Renal cortex interstitium (tissue), 11 donors: ENCODE measurements at regions not wholly inside any gene's neighbourhood (a gene's known extent, or its start where the extent isn't known, plus 50 kb on each side); places are given as distances from the start of the nearest gene placed in this dataset.
"Not testable (repeated sequence)": the region's sequence is repeated elsewhere in the genome, so short reads cannot be mapped to it uniquely, and the experiment has no call there.

Experiments
- DNase-seq, 11 donors: peaks; one replicate each; pipeline ENCODE4 v3.0.0-alpha.2; 2013; ENCODE audit warnings: low read depth in 9 of 11, low spot score in 4 of 11; ENCODE audit errors: extremely low read depth in 1 of 11

DNA sequence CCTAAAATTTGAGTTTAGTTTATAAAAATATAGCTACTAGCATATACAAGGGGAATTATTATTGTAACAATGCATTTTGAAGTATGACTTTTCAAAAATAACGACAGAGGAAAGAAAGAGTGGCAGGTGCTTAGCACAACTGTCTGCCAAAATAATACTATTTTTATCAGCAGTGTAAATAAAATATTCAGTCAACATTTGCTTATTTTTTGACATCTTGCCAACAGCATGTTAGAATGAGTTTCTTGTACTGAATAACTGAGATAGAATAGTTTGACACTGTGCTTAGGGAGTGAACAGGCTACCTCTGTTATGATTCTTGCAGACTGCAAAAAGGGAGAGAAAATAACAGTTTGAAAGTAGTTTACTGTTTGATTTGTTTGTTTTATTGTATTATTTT is 909.8 kb downstream of the BRINP3 start:
- no peak for DNase-seq

DNA sequence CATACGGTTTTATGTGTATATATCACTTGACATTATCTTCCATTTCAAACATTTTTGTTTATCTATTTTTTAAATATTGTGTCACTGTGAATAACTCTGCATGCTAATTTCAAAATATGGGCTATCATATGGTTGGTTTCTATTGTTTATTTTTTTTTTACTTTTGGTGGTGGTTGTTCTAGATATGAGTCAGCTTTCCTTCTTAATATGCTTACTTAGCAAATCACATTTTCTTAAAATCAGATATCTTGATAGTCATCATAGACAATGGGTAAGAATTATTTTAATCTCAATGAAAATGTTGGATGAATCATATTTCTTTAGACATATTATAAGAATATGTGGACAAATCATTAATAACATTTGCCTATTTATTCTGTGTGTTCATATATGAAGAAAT is 881.5 kb downstream of the BRINP3 start:
- no peak for DNase-seq

DNA sequence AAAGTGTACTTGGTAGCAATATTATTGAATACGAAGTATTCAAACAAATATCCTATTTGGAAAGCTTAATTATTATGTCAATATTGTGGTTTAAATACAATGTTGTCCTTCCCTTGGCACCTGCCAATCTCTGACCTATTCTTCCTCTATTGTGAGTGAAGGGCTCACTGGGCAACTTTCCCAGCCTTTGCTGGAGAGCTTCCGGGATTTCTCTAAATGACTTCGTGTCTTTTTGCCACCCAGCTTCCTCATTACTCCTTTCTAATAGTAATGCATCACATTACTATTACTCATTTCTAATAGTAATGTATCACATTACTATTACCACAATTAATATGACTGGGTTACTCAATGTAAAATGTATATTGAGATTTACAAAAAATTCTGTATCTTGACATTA is 880.6 kb downstream of the BRINP3 start:
- no peak for DNase-seq

DNA sequence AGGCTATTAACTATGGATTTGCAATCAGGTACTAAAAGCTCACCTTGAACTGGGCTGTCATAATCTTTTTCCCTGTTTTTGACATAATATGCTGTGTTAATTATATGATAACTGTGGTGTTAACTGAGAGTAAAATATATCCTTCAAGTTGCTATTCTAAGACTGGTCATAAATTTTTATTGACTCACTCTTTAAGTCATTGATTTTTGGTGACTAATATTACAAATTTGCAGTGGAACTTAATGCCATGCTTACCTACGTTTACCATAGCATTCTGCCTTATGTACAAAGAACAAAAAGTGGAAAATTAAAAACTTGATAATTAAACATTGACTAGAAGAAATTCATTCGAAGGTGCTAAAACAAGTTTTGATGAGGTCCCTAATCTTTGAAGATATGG is 872.4 kb downstream of the BRINP3 start:
- DNase-seq, result no peak

DNA sequence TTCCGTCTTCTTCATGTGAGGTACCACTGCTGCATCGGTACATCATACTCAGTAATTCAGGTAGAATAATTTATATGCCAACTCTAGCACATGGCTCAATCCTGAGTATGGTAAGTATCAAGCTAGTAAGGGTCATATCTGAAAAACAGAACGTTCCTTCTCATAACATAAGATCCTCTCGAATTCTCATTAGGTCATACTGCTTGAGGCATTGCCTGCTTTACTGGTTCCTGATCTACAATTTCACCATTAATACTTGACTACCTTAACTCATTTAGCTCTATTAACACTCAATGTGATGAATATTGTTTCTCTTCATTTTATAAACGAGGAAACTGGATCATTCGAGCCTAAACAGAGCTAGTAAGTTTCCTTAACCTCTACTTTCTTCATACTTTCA is 871.6 kb downstream of the BRINP3 start:
- no peak for DNase-seq

DNA sequence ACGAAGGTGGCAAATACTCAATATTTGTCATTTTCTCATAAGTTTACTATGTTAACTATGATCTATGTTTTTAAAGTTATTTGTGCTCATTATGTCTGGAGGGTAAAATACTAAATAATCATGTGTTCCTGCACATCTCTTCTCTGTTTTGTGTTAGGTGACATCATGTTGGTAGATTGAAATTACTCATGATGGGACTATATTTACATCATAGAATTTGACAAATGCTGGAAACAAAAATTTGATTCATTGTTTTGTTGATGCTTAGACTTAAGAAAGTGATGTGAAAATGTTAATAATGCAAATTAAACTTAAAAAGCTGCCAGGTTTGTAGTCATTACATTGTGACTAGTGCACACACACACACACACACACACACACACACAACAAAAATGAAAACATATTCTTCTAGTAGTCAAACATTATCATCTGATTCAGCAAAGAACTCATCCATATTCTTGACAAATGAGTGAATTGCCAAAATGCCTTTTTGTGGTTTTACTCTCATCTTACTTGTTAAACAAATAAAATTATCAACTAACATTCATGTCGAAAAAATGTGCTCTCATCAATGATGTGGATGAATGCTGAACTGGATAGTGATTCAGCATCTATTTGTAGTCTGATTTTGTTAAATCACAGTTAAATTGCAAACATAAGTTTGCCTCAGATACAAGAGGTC is 870.7 kb downstream of the BRINP3 start:
- no peak for DNase-seq

DNA sequence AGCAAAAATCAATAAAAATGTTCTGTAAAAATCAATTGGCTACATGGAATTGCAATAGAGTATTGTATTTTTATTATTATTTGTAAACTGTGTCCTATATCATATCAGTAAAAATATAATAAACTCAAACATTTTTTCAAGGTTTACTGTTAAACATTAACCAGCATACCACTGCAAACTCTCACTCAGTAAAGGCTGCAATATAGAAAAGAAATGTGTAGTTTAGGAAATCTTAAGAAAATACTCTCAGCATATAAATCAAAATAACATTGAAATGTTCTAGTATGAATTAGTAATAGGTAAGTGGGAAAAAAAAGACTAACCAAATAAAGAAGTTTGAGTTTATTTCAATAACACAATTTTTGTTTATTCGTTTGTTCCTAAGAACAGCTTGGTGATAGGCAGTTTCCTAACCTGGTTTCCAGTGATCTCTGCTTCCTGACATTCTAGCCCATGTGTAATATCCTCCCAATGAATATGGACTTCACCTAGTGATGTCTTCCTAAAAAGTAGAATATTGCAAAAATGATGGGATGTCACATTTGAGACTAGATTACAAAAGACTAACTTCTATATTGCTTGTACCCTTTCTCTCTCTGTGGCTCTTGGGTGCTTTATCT is 870.1 kb downstream of the BRINP3 start:
- no peak for DNase-seq

DNA sequence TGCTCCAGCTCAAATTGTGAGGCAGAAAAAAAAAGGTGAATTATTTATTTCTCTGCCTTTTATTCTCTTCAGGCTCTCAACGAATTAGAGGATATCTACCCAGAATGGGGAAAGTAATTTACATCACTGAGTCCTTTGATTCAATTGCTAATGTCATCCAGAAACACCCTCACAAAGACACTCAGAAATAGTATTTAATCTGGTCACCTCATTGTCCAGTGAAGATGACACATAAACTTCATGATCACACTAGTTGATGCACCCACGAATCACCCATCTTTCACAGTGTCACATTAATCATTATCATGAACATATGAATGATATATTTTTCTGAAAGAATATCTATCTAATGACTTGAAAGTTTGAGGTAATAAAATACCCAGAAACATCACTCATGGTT is 868.5 kb downstream of the BRINP3 start:
- no peak for DNase-seq

DNA sequence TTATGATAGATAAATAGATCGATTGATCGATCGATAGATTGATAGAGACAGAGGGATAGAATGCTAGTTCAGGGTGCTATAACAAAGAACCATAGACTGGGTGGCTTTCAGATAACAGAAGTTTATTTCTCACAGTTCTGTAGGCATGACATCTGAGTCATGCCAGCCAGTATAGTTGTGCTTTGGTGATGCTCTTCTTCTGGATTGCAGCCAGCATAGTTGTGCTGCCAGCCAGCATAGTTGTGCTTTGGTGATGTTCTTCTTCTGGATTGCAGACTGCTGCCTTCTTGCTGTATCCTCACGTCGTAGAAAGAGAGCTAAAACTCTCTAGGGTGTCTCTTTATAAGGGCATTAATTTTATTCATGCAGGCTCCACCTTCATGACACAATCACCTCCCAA is 860.8 kb downstream of the BRINP3 start:
- DNase-seq, result no peak

DNA sequence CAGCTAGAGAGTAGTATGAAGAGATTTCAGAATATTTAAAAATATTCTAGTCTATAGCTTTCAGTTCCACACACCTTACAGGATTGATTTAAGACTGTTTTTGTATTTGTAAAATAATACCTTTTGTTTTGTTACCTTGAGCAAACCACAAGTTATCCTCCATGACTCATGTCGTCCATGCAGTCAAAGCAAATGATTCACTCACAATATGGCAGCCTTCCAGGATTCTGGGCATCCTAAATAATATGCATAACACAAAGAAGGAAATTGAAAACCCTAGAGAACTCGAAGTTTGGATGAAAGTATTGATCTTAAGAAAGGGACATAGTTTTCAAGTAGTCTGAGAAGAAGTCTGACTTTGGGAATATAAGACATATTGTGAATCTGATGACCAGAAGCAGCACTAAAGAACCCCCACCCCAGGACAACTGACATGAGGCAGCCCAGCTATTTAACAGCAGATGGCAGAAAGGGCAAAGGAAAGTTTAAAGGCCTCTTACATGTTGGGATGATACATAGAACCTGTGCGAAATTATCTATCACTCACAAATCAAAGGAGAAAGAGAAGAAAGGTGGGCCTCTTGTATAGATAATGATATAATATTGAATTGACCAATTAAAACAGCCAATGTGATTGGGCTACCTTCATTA is 857.9 kb downstream of the BRINP3 start:
- no peak for DNase-seq

DNA sequence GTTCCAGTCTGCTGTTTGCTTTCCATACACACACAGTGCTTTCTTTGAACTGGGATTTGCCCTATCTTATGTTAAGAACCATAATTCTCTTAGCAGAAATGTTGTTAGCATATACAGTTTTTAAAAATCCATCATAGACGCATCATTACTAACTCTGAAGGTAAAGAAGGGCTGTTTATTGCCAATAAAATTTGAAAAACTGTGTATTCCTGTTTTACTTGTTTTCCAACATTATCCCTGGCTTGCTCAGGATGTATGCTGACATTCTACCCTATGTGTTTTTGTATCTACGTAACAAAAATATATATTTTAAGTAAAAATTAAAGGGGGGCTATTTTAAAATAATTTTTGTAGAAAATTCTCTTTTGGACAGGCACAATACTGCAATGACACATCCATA is 857.2 kb downstream of the BRINP3 start:
- DNase-seq, result no peak

DNA sequence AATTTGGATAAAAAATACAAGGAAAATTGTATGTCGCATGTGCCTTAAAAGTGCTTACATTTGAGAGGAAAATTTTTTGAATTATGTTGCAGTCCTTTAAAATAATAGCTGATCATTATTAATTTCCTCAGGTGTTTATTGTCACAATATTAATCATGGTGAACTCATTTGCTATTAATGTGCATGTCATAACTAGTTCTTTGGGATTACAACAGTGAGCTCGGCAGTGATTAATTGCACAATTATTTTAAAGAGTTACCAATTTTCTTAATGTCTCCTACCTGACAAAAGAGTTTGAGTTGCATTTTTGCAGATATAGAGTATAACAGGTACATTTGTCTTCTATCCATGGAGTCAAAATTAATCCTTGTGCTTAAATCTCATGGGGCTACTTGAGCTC is 854.3 kb downstream of the BRINP3 start:
- DNase-seq, result no peak

DNA sequence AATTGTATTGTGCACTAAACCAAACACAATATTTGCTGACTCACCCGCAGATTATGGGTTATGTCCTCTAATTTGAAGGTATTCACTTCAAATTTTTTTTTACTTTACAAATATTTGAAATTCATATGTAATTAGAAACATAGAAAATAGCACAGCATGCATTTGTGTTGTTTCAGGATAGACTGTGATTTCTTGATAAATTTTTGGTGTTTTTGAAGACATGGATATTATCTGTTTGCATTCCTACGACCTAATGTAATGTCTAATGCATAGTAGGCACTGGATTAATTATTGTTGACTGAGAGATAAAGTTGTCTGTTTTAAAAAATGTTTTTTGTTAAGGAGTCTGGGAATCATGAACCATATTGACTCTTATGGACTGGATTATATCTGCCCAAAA is 850.2 kb downstream of the BRINP3 start:
- no peak for DNase-seq

DNA sequence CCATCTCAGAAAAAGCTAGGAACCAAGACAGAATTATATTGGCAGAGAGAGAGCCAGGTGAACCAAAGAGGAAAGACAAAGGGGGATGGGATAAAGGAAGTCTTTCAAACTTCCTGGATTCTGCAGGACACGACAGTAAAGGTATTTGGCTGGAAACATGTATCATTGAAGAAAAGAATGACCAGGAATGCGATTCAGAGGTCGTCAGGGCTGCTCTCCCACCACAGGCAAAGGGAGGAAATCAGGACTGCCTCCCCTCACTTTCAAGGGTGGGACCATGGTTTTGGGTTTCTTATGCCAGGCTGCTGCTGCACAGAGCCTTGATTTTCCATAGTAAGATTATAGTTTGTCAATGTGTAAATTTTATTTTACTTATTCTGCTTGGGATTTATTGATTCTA is 848.8 kb downstream of the BRINP3 start:
- DNase-seq, result no peak

DNA sequence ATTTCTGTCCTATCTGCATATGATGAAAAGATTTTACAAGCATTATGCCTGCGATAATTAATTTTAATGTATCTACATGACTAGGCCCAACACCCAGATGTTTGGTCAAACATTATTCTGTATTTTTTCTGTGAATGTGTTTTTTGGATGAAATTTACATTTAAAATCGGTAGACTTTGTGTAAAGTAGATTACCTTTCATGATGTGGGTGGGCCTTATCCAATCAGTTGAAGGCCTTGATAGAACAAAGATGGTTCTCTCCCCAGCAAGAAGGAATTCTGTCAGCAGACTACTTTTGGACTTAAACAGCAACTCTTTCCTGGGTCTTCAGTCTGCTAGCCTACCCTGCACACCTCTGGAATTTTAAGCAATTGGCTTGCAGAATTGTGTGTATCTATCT is 844.0 kb downstream of the BRINP3 start:
- DNase-seq, result no peak

DNA sequence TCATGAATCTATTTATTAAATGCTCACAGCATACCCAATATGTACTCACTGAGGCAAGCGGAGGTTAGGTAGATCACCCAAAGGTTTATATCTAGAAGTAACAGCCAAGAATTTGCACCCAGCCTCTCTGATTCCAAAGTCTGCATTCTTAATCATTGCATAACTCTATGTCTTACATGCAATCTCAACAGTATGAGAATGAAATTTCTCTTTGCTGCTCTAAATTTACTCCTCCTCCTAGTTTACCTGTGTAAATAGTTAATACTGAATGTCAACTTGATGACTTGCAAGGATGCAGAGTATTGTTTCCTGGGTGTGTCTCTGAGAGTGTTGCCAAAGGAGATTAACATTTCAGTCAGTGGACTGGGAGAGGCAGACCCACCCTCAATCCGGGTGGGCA is 840.6 kb downstream of the BRINP3 start:
- no peak for DNase-seq

DNA sequence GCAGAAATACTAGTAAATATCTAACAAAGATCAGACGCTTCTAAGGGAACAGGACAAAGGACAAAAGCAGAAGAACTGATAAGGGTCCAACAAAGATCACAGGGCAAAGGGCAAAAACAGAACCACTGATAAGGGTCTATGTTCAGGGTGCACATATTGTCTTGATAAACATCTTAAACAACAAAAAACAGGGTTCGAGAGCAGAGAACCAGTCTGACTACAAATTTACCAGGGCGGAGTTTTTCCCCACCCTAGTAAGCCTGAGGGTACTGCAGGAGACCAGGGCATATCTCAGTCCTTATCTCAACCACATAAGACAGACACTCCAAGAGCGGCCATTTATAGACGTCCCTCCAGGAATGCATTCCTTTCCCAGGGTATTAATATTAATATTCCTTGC is 833.5 kb downstream of the BRINP3 start:
- not testable (repeated sequence) for DNase-seq

DNA sequence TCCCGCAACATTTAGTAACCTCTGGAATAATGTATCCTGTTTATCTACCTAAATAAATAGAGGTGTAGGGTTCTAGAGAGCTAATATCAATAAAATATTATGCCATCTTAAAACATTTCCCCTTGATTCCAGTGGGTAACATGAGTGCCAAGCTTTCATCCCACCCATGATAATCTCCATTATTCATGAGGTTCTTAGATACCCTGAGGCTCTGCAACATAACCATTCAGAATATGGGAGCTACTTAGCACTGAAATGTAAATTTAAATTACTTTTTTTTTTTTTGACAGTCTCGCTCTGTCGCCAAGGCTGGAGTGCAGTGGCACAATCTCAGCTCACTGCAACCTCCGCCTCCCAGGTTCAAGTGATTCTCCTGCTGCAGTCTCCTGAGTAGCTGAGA is 832.7 kb downstream of the BRINP3 start:
- no peak for DNase-seq

DNA sequence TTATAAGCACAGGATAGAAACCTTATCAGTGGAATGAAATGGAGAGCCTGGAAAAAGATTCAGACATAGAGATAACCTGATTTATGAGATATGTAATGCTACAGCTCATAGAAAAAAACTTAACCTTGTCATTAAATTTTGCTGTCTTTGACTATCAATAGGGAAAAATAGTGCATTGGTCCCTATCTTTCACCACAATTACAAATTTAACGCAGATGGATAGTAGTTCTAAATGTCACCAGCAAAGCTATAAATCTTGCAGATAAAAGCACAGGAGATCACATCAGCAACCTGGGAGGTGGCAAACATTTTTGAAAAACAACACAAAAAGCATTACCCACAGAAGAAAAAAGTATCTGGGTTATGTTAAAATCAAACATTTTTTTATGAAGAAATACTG is 831.6 kb downstream of the BRINP3 start:
- DNase-seq, result no peak

DNA sequence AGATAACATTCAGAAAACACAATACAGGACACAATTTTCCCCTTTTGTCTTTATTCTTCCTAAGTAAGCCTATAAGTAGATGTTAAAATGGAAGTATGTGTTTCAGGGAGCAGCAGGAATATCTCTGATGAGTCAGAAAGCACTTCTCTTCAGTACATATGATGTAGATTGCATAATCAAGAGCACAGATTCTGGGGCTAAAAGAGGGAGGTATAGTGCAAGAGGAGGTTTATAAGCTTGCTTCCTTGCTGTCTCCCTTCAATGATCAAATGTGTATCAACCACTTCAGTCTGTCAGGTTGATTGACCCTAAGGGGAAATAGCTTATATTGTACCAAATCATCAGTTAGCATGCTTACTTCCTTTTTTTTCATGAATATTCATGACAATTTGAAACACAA is 822.8 kb downstream of the BRINP3 start:
- no peak for DNase-seq
